Heart left ventricle (tissue), 16 donors: ENCODE measurements at regions not wholly inside any gene's neighbourhood (a gene's known extent, or its start where the extent isn't known, plus 50 kb on each side); places are given as distances from the start of the nearest gene placed in this dataset.
"Not testable (repeated sequence)": the region's sequence is repeated elsewhere in the genome, so short reads cannot be mapped to it uniquely, and the experiment has no call there.

Source experiments
- ATAC-seq, 4 donors: fragments of 200-7000 bp; cut with Tn5 transposase; one replicate each; pipeline ENCODE4 v1.9.1; 2020 to 2022; ENCODE audit warnings: moderate library complexity in 4 of 4, mild to moderate bottlenecking in 3 of 4, moderate number of reproducible peaks in 1 of 4
- DNase-seq, 5 donors: peaks; one replicate each; pipeline ENCODE4 v3.0.0-alpha.2; 2020
- H3K27ac ChIP-seq, 12 donors: fragments of 200-600 bp; sonication (generic) in 4 of 12; one replicate each; pipeline versions ENCODE4 v1.5.0 to v1.8.0; 2016 to 2022; ENCODE audit warnings: mild to moderate bottlenecking in 2 of 12
- H3K27me3 ChIP-seq, 9 donors: fragments of 200-600 bp; sonication (generic) in 2 of 9; one replicate each; pipeline versions ENCODE4 v1.5.1 to v1.8.0; 2016 to 2022; ENCODE audit warnings: mild to moderate bottlenecking in 3 of 9
- H3K36me3 ChIP-seq, 9 donors: fragments of 200-600 bp; sonication (generic) in 2 of 9; one replicate each; pipeline versions ENCODE4 v1.5.0 to v1.8.0; 2018 to 2022; ENCODE audit warnings: mild to moderate bottlenecking in 2 of 9
- H3K4me1 ChIP-seq, 12 donors: fragments of 200-600 bp; sonication (generic) in 4 of 12; one replicate each; pipeline versions ENCODE4 v1.5.0 to v1.8.0; 2016 to 2022; ENCODE audit warnings: mild to moderate bottlenecking in 3 of 12
- H3K4me3 ChIP-seq, 12 donors: fragments of 200-600 bp; sonication (generic) in 4 of 12; one replicate each; pipeline versions ENCODE4 v1.5.0 to v1.8.0; 2017 to 2022; ENCODE audit warnings: mild to moderate bottlenecking in 9 of 12, moderate library complexity in 4 of 12
- H3K9me3 ChIP-seq, 12 donors: fragments of 200-600 bp; sonication (generic) in 4 of 12; one replicate each; pipeline versions ENCODE4 v1.5.0 to v1.8.0; 2016 to 2022; ENCODE audit warnings: mild to moderate bottlenecking in 1 of 12
- POLR2A ChIP-seq, 2 donors: fragments of 450-650 bp; IDR thresholded peaks; one replicate each; pipeline ENCODE4 v1.6.1; 2017; ENCODE audit warnings: antibody characterized with exemption in 2 of 2, mild to moderate bottlenecking in 2 of 2, moderate library complexity in 2 of 2
- WGBS, 4 donors: extraction: QIAGEN DNeasy Blood & Tissue Kit in 2 of 4; methylation state at CpG; one replicate each; pipeline versions ENCODE4 v1.1.5 to v1.1.7; 2013 to 2018; 5-methylcytosine and 5-hydroxymethylcytosine counted together
- intact Hi-C, 10 donors: fragments of 100-400 bp; cut with DNase I; formaldehyde crosslinking; loops; one replicate each; pipeline versions ENCODE4 v1.11.1 to v1.14.2; 2022
- TF ChIP-seq, protein P1 (sequence below), 12 donors: fragments of 200-600 bp; sonication (generic) in 4 of 12; IDR thresholded peaks; one replicate each; pipeline versions ENCODE4 v1.5.0 to v1.8.0; 2018 to 2022; ENCODE audit warnings: antibody characterized with exemption in 12 of 12, mild to moderate bottlenecking in 5 of 12
- donor health status: ischemic (EF 13 %, LVEDD 7.1; RV severe dilation, severe dysfunction).
- donor health status: healthy with polysubstance abuse.
- donor health status: DM: no; HTN: yes; CAD: no.
- donor health status: DM: no; HTN: no; CAD: no.
- donor health status: ischemic (EF 25% LVEDD 6.9; RV normal size, moderate dysfunction).
- donor health status: ischemic (EF 25% LVEDD 5.7; RV mildly dilated, moderate dysfunction).
- donor health status: healthy.
- donor health status: DM: yes; HTN: yes; CAD: no.
- donor health status: ischemic (EF 35%, LVEDD 5.7; RV mildly dilated, moderate dysfunction).
- donor health status: nonischemic (EF 11% LVEDD 7.7; RV severe dilation, severe dysfunction).
- donor health status: DM: yes; HTN: yes; CAD: no.
- donor health status: PGD.
- donor health status: ischemic (EF 29% LVEDD 5.4; RV normal size, mild dysfunction).
- donor health status: nonischemic (EF 23%, LVEDD 6.1; RV moderate dilation, normal function).

DNA sequence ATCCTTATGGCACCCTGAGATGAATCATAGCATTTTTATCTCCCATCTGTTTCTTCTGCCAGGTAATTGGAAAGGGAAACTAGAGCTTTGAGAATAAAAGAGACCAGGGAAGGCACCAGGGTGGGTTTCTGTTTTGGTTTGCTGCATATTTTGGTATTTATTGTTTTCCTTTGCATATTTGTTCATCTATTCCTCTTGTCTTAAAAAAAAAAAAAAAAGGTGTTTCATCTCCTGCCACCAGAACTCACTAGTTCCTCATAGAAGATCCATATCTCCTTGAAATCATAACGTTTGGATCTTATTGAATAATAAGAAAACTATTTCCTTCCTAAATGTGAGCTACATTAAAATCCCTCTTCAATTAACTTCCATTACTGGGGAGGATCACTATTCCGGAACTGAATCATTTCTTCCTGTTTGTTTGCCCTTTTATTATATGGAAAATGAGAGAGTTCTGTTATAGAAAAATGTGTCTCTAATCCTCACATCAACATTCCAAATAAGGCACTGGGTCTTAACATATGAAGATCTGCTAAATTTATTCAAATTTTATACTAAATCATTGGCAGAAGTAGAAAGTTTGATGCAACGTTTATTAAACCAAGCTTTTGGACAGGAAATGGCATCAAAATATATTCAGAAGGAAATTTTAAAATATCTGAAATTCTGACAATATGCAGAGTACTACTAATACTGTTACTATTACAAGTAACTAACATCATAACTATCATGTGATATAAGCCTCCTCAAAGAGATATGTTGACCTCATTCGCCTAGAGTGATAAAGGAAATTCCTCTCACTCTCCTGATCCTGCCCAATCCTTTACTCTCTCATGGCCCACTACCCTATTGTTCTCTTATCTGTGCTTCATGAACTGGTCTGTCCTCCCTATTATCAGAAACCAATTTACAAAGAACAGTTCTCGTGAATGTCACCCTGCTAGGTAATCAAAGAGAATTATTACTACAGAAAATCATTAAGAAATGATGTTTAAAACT, 229.4 kb upstream of the RSPO3 start:
- TF ChIP-seq POLR2A (IDR thresholded peaks at IDR 0.05) = no peak
- TF ChIP-seq, protein P1, sequence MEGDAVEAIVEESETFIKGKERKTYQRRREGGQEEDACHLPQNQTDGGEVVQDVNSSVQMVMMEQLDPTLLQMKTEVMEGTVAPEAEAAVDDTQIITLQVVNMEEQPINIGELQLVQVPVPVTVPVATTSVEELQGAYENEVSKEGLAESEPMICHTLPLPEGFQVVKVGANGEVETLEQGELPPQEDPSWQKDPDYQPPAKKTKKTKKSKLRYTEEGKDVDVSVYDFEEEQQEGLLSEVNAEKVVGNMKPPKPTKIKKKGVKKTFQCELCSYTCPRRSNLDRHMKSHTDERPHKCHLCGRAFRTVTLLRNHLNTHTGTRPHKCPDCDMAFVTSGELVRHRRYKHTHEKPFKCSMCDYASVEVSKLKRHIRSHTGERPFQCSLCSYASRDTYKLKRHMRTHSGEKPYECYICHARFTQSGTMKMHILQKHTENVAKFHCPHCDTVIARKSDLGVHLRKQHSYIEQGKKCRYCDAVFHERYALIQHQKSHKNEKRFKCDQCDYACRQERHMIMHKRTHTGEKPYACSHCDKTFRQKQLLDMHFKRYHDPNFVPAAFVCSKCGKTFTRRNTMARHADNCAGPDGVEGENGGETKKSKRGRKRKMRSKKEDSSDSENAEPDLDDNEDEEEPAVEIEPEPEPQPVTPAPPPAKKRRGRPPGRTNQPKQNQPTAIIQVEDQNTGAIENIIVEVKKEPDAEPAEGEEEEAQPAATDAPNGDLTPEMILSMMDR (IDR thresholded peaks at IDR 0.05) = no peak
- Histone ChIP-seq H3K27ac (no peak overlapping the region), H3K9me3 (no peaks in the 10 kb centered on the region), H3K4me1 (no peaks in the 10 kb centered on the region), H3K27me3 (no peaks in the 10 kb centered on the region), H3K4me3 (no peak overlapping the region), H3K36me3 (no peaks in the 10 kb centered on the region)
- intact Hi-C loops = no loop called here
- ATAC-seq (no peak), DNase-seq (no peak)
- WGBS, 4 donors = 46 to 56% (median 51%) methylated on average over 5 of the region's 5 CpGs

DNA sequence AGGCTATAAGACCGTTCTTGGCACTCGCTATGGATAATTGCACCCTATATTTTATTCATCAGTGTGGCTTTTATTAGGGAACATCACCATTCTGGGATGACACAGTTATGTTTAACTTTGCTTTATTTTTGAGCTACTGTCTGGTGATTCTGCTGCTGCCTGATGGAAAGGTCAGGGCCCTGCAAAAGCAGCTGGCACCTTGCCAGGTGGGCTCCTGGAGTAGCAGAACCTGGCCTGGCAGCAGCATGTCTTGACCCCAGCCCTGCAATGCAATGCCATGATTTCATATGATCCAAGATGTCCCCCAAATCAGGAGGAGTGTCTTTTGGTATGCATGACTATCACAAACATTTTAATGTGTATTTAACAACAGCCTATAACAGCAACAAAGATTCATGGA, 228.4 kb upstream of the RSPO3 start:
- Histone ChIP-seq H3K4me3 (no peak overlapping the region), H3K9me3 (no peaks in the 10 kb centered on the region), H3K36me3 (no peaks in the 10 kb centered on the region), H3K4me1 (no peaks in the 10 kb centered on the region), H3K27me3 (no peaks in the 10 kb centered on the region), H3K27ac (no peak overlapping the region)
- TF ChIP-seq, protein P1 (IDR thresholded peaks at IDR 0.05) = no peak
- TF ChIP-seq POLR2A (IDR thresholded peaks at IDR 0.05) = no peak
- no peak for ATAC-seq
- WGBS, 4 donors = 91 to 94% (median 93%) methylated on average over 2 of the region's 2 CpGs
- intact Hi-C loops = no loop called here
- no peak for DNase-seq

DNA sequence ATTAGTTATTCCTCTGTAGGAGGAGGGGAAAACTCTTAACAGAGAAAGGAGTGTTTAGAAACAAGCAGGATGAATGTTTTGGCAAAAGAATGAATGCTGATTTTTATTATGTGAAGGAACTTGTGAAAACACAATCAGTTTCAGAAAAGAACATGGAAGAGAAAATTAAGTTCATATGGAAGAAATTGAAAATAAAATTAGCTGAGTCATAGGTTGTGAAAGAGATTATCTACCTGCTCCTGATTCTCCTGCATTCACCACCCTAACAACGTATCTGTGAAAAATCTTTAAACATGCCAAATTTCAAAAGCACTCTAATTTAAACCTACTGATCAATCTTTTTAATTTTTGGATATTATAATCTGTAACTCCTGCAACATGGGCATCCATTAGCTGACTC, 227.3 kb upstream of the RSPO3 start:
- Histone ChIP-seq H3K9me3 (no peaks in the 10 kb centered on the region), H3K4me1 (no peaks in the 10 kb centered on the region), H3K27ac (no peak overlapping the region), H3K27me3 (no peaks in the 10 kb centered on the region), H3K36me3 (no peaks in the 10 kb centered on the region), H3K4me3 (no peak overlapping the region)
- intact Hi-C loops = no loop called here
- 79 to 87% (median 84%) methylated on average over 1 of the region's 1 CpG for WGBS, 4 donors
- DNase-seq (no peak), ATAC-seq (no peak)
- no peak for TF ChIP-seq POLR2A (IDR thresholded peaks at IDR 0.05)
- TF ChIP-seq, protein P1 (IDR thresholded peaks at IDR 0.05) = no peak

DNA sequence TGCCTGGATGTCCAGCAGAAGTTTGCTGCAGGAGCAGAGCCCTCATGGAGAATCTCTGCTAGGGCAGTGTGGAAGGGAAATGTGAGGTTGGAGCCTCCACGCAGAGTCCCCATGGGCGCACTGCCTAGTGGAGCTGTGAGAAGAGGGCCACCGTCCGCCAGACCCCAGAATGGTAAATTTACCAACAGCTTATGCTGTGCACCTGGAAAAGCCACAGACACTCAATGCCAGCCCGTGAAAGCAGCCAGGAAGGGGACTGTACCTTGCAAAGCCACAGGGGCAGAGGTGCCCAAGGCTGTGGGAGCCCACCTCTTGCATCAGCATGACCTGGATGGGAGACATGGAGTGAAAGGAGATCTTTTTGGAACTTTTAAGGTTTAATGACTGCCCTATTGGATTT, 225.6 kb upstream of the RSPO3 start:
- H3K4me1 ChIP-seq, intact Hi-C loops, DNase-seq, H3K36me3 ChIP-seq, H3K27me3 ChIP-seq, H3K9me3 ChIP-seq, ATAC-seq, H3K27ac ChIP-seq, H3K4me3 ChIP-seq: not testable (repeated sequence)
- WGBS, 4 donors = 67 to 95% (median 83%) methylated on average over 5 of the region's 5 CpGs
